GM23248 (cell line): ENCODE measurements at regions not wholly inside any gene's neighbourhood (a gene's known extent, or its start where the extent isn't known, plus 50 kb on each side); places are given as distances from the start of the nearest gene placed in this dataset.

Experiments
- EZH2 ChIP-seq: fragments of 200-600 bp; sonication (generic); IDR thresholded peaks from 2 replicates; pipeline ENCODE4 v1.6.1; 2018; ENCODE audit warnings: antibody characterized with exemption, mild to moderate bottlenecking; ENCODE audit not compliant: insufficient read depth, poor library complexity, severe bottlenecking
- EZH2phosphoT487 ChIP-seq: fragments of 200-600 bp; sonication (generic); IDR thresholded peaks from 2 replicates; pipeline ENCODE4 v1.6.1; 2018; ENCODE audit warnings: antibody characterized with exemption, moderate library complexity, mild to moderate bottlenecking, low read depth; ENCODE audit not compliant: insufficient read depth

GRCh38 chr15:60259469-60259868, 138.3 kb downstream of the ANXA2 start:
- TF ChIP-seq EZH2phosphoT487 = no peak
- no peak for TF ChIP-seq EZH2
